ENCODE measurements at regions not wholly inside any gene's neighbourhood (a gene's known extent, or its start where the extent isn't known, plus 50 kb on each side); places are given as distances from the start of the nearest gene placed in this dataset.
A peak's percentile ranks its signal among the peaks of the same experiment; 100 is the strongest.

- H3K9me3 ChIP-seq (ENCODE audit: low read length): peaks cover 80% of the 10 kb centered on the region
- no peak overlapping the region for H3K4me3 ChIP-seq (replicated peaks in 1 of 3; ENCODE audit: insufficient read depth in 1 of 3, low read depth in 2 of 3, low read length in 3 of 3)
- no peak overlapping the region for H3K9ac ChIP-seq (ENCODE audit: insufficient read depth, low read depth, low read length)
- FAIRE-seq (no peak), DNase-seq (ENCODE audit: low spot score) (no peak), ATAC-seq (no peak)
- H2AFZ ChIP-seq (ENCODE audit: low read length): no peak overlapping the region
- TF ChIP-seq KDM4B (CRISPR knock-in tag; IDR thresholded peaks at IDR 0.05) (no peak), MAFF (IDR thresholded peaks at IDR 0.05; ENCODE audit: low read depth, low read length) (peak; percentile 58; the same call in 1 of the 2 replicates), MAFK (conservative IDR thresholded peaks at IDR 0.05 in 1 of 2, IDR thresholded peaks at IDR 0.05 in 1 of 2; ENCODE audit: low read length in 2 of 2) (peak; percentile 63 to 78; a peak in 3 of 4 replicates)
- H4K20me1 ChIP-seq (ENCODE audit: insufficient read depth, low read length): no peaks in the 10 kb centered on the region
- H3K4me2 ChIP-seq (ENCODE audit: low read depth, low read length): no peak overlapping the region
- no peaks in the 10 kb centered on the region for H3K27me3 ChIP-seq (ENCODE audit: control insufficient read depth in 1 of 2, insufficient read depth in 2 of 2, low read length in 2 of 2)
- no peaks in the 10 kb centered on the region for H3K36me3 ChIP-seq (replicated peaks in 1 of 2; ENCODE audit: control insufficient read depth in 1 of 2, insufficient read depth in 2 of 2, low read length in 2 of 2)
- ChIA-PET CTCF (ENCODE audit: low intra/inter-chr PET ratio, low total read pairs) (no interaction called here), POLR2A (no interaction called here)
- intact Hi-C loops (cut with micrococcal nuclease; ENCODE audit: unreplicated experiment) (no loop called here), in situ Hi-C loops (cut with HindIII; ENCODE audit: extremely low pct_ligation_motif_present, low pct_unique_long_range_greater_than_20kb) (no loop called here)
- no TSS peak for BruUV-seq (replicated peaks)
- no peak overlapping the region for H3K27ac ChIP-seq (ENCODE audit: extremely low read length, insufficient read depth, low read length)
- H3K79me2 ChIP-seq (ENCODE audit: insufficient read depth, low read length): no peaks in the 10 kb centered on the region
- H3K4me1 ChIP-seq (ENCODE audit: insufficient read depth, low read length): no peaks in the 10 kb centered on the region
These were observed 140.9 kb upstream of the GRM7 start for GRCh38 chr3:6719999-6720398.

DNA sequence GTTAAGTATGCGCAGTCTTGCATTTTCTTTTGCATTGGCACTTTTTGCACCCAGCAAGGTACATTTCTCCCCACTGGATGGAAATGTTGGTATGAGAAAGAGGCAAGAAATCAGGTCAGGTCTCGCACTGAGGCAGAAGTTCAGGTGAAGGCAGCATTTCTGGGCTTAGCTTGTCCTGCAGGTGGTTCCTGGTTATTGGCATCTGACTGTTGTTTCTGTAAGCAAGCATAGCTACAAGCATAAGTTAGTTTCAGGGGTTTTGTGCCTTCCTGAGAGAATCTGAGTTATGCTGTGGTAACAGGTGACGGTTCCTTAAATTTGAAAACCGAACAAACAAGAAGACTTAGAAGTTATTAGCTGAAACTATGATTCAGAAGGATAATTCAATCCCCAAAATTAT lies 139.4 kb upstream of the GRM7 start:
- intact Hi-C loops (cut with micrococcal nuclease; ENCODE audit: unreplicated experiment): no loop called here
- ChIA-PET POLR2A (no interaction called here), CTCF (ENCODE audit: low intra/inter-chr PET ratio, low total read pairs) (no interaction called here)
- Histone ChIP-seq H3K4me1 (ENCODE audit: insufficient read depth, low read length) (no peaks in the 10 kb centered on the region), H3K9me3 (ENCODE audit: low read length) (peaks cover 78% of the 10 kb centered on the region), H3K4me3 (replicated peaks in 1 of 3; ENCODE audit: insufficient read depth in 1 of 3, low read depth in 2 of 3, low read length in 3 of 3) (no peak overlapping the region), H3K36me3 (replicated peaks in 1 of 2; ENCODE audit: control insufficient read depth in 1 of 2, insufficient read depth in 2 of 2, low read length in 2 of 2) (no peaks in the 10 kb centered on the region), H3K9ac (ENCODE audit: insufficient read depth, low read depth, low read length) (no peak overlapping the region), H3K27me3 (ENCODE audit: control insufficient read depth in 1 of 2, insufficient read depth in 2 of 2, low read length in 2 of 2) (no peaks in the 10 kb centered on the region), H3K4me2 (ENCODE audit: low read depth, low read length) (no peak overlapping the region), H3K27ac (ENCODE audit: extremely low read length, insufficient read depth, low read length) (no peak overlapping the region), H3K79me2 (ENCODE audit: insufficient read depth, low read length) (no peaks in the 10 kb centered on the region), H2AFZ (ENCODE audit: low read length) (no peak overlapping the region), H4K20me1 (ENCODE audit: insufficient read depth, low read length) (no peaks in the 10 kb centered on the region)
- FAIRE-seq: no peak
- WGBS (ENCODE audit: low lambda C conversion rate): 18% methylated on average over 4 of the region's 4 CpGs
- no TSS peak for BruUV-seq (replicated peaks)
- TF ChIP-seq POLR2AphosphoS5 (IDR thresholded peaks at IDR 0.05; ENCODE audit: low read depth, low read length): no peak
- no peak for DNase-seq (ENCODE audit: low spot score)
- in situ Hi-C loops (cut with HindIII; ENCODE audit: extremely low pct_ligation_motif_present, low pct_unique_long_range_greater_than_20kb): no loop called here
- no peak for ATAC-seq

DNA sequence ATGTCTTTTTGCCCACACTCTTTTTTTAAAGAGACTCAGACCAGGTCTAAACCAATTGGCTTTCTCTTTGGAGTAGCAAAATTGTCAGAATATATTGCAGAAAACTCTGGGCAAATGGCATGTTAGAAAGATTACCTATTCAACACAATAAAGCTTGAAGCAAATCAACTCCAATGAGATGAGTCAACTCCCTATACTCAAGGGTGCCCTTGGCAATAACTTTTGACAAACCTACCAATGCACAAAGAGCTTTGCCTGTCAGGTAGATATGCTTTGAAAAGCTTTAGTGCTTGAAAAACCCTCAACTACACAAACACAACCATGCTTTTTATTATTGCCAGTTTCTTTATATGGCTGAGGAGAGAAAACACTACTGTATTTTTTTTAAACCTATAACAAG lies 137.7 kb upstream of the GRM7 start:
- intact Hi-C loops (cut with micrococcal nuclease; ENCODE audit: unreplicated experiment): no loop called here
- H3K36me3 ChIP-seq (replicated peaks in 1 of 2; ENCODE audit: control insufficient read depth in 1 of 2, insufficient read depth in 2 of 2, low read length in 2 of 2): no peaks in the 10 kb centered on the region
- ATAC-seq (no peak), FAIRE-seq (no peak), DNase-seq (ENCODE audit: low spot score) (no peak)
- H3K79me2 ChIP-seq (ENCODE audit: insufficient read depth, low read length): no peaks in the 10 kb centered on the region
- H3K27ac ChIP-seq (ENCODE audit: extremely low read length, insufficient read depth, low read length): no peak overlapping the region
- peaks cover 78% of the 10 kb centered on the region for H3K9me3 ChIP-seq (ENCODE audit: low read length)
- H3K4me3 ChIP-seq (replicated peaks in 1 of 3; ENCODE audit: insufficient read depth in 1 of 3, low read depth in 2 of 3, low read length in 3 of 3): no peak overlapping the region
- H3K27me3 ChIP-seq (ENCODE audit: control insufficient read depth in 1 of 2, insufficient read depth in 2 of 2, low read length in 2 of 2): no peaks in the 10 kb centered on the region
- TF ChIP-seq REXO4 (CRISPR knock-in tag; IDR thresholded peaks at IDR 0.05; ENCODE audit: borderline replicate concordance) (no peak), HNF4A (CRISPR knock-in tag; IDR thresholded peaks at IDR 0.05) (no peak), TMF1 (CRISPR knock-in tag; IDR thresholded peaks at IDR 0.05; ENCODE audit: low read depth) (no peak), E2F5 (CRISPR knock-in tag; conservative IDR thresholded peaks at IDR 0.05) (no peak), ZEB1 (IDR thresholded peaks at IDR 0.05; ENCODE audit: insufficient replicate concordance, low read depth) (no peak)
- ChIA-PET CTCF (ENCODE audit: low intra/inter-chr PET ratio, low total read pairs) (no interaction called here), POLR2A (no interaction called here)
- no TSS peak for BruUV-seq (replicated peaks)
- H3K4me1 ChIP-seq (ENCODE audit: insufficient read depth, low read length): no peaks in the 10 kb centered on the region
- H3K9ac ChIP-seq (ENCODE audit: insufficient read depth, low read depth, low read length): no peak overlapping the region
- no peaks in the 10 kb centered on the region for H4K20me1 ChIP-seq (ENCODE audit: insufficient read depth, low read length)
- in situ Hi-C loops (cut with HindIII; ENCODE audit: extremely low pct_ligation_motif_present, low pct_unique_long_range_greater_than_20kb): no loop called here
- no peak overlapping the region for H2AFZ ChIP-seq (ENCODE audit: low read length)
- no peak overlapping the region for H3K4me2 ChIP-seq (ENCODE audit: low read depth, low read length)
